Type B pancreatic cell (in vitro differentiated cells): ENCODE measurements at regions not wholly inside any gene's neighbourhood (a gene's known extent, or its start where the extent isn't known, plus 50 kb on each side); places are given as distances from the start of the nearest gene placed in this dataset.

Experiments used
- DNase-seq: peaks from one replicate; pipeline ENCODE4 v3.0.0; 2021; ENCODE audit warnings: mixed read lengths; ENCODE audit not compliant: unreplicated experiment; ENCODE audit errors: extremely low spot score
- H3K27ac Mint-ChIP-seq: 2 replicates; pipeline ENCODE4 v1.8.0; 2021; ENCODE audit warnings: mild to moderate bottlenecking, mixed read lengths
- H3K27me3 Mint-ChIP-seq: 2 replicates; pipeline ENCODE4 v1.8.0; 2021; ENCODE audit warnings: mixed read lengths
- H3K36me3 Mint-ChIP-seq: 2 replicates; pipeline ENCODE4 v1.8.0; 2021; ENCODE audit warnings: mixed read lengths
- H3K4me1 Mint-ChIP-seq: one replicate; pipeline ENCODE4 v1.8.0; 2021; ENCODE audit warnings: mixed read lengths; ENCODE audit not compliant: unreplicated experiment
- H3K4me3 Mint-ChIP-seq: 2 replicates; pipeline ENCODE4 v1.8.0; 2021; ENCODE audit warnings: mild to moderate bottlenecking, mixed read lengths
- H3K9me3 Mint-ChIP-seq: 2 replicates; pipeline ENCODE4 v1.8.0; 2021; ENCODE audit warnings: mixed read lengths
- CTCF ChIP-seq: fragments of 200-600 bp; sonication (generic); conservative IDR thresholded peaks from 2 replicates; pipeline ENCODE4 v1.5.0; 2021; ENCODE audit warnings: antibody characterized with exemption, mild to moderate bottlenecking

DNA sequence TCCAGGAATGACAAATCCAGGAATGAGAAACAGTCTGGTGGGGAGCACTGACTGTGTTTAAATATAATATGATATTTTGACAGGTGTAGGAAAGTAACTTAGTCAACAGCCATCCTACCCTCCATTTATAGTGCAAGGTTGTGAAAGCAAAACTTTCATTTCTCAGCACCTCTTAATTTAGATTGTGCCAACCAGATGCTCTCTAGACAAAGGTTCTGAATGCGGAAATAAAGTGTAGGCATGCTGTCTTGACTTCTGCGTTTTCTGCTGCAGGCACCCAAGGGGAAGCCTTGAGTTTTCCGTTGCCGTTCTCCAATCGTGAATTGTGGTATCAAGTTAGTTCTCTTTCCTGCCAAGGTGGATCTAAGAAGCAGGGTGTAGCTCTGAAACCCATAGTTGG, 261.9 kb upstream of the SUCLG2 start:
- no peaks in the 10 kb centered on the region for H3K36me3 Mint-ChIP-seq
- H3K27me3 Mint-ChIP-seq: no peaks in the 10 kb centered on the region
- H3K4me3 Mint-ChIP-seq: no peak overlapping the region
- H3K9me3 Mint-ChIP-seq: peaks cover 4% of the 10 kb centered on the region
- no peak for TF ChIP-seq CTCF
- no peaks in the 10 kb centered on the region for H3K4me1 Mint-ChIP-seq
- DNase-seq: no peak
- no peak overlapping the region for H3K27ac Mint-ChIP-seq

GRCh38 chr3:67907735-67908134, 253.3 kb upstream of the SUCLG2 start:
- Mint-ChIP-seq H3K27ac (no peak overlapping the region), H3K4me1 (no peaks in the 10 kb centered on the region), H3K27me3 (peaks cover 3% of the 10 kb centered on the region), H3K4me3 (no peak overlapping the region), H3K36me3 (no peaks in the 10 kb centered on the region), H3K9me3 (no peaks in the 10 kb centered on the region)
- TF ChIP-seq CTCF: no peak
- no peak for DNase-seq

DNA sequence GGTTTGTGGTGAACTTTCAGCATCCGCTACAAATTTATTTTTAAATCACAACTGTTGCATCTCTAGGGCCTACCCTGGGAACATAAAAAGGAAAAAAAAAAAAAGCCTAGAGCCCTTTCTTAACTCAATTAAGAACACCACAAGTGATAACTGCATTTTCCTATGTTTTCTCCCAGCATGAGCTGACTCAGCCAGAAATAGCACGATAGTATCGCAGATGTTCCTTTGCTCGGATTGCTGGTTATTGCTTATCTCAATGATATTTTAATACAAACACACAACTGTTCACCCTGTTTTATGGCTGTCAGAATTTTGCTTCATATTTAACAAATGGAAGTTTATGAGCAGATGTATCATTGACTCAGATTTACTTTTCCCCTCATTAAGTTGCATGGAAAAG, 251.8 kb upstream of the SUCLG2 start:
- no peak overlapping the region for H3K27ac Mint-ChIP-seq
- H3K36me3 Mint-ChIP-seq: no peaks in the 10 kb centered on the region
- no peak overlapping the region for H3K4me3 Mint-ChIP-seq

DNA sequence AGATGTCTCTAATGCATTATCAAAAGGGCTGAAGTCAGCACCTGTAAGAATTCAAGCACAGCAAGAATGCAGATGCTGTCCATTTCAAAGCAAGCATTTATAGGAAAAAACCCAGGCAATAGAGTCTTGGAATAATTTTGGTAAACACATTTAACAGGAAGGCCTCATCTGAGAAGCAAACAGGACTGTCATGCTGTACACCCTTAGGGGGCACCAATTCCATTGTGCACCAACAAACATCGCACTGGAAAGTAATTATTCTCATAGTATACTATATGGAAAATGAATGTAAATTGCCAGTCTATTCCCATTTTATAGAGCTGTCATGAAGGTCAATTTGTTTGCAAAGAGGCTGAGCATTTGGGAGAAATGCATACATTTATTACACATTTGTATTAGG, 247.3 kb upstream of the SUCLG2 start:
- H3K4me3 Mint-ChIP-seq: no peak overlapping the region
- no peak for DNase-seq
- peak; percentile 51 for TF ChIP-seq CTCF

More for the DNA sequence above, 251.8 kb upstream of the SUCLG2 start:
- H3K4me1 Mint-ChIP-seq: no peaks in the 10 kb centered on the region
- no peak for TF ChIP-seq CTCF
- no peak for DNase-seq
- peaks cover 3% of the 10 kb centered on the region for H3K27me3 Mint-ChIP-seq
- H3K9me3 Mint-ChIP-seq: no peaks in the 10 kb centered on the region

GRCh38 chr3:67898916-67899315, 244.5 kb upstream of the SUCLG2 start:
- TF ChIP-seq CTCF: no peak
- no peak overlapping the region for H3K27ac Mint-ChIP-seq
- peaks cover 6% of the 10 kb centered on the region for H3K27me3 Mint-ChIP-seq
- H3K9me3 Mint-ChIP-seq: no peaks in the 10 kb centered on the region
- no peak for DNase-seq
- H3K4me3 Mint-ChIP-seq: no peak overlapping the region
- H3K4me1 Mint-ChIP-seq: no peaks in the 10 kb centered on the region
- no peaks in the 10 kb centered on the region for H3K36me3 Mint-ChIP-seq

More for the DNA sequence above, 247.3 kb upstream of the SUCLG2 start:
- Mint-ChIP-seq H3K36me3 (no peaks in the 10 kb centered on the region), H3K27ac (no peak overlapping the region), H3K9me3 (no peaks in the 10 kb centered on the region), H3K27me3 (peaks cover 3% of the 10 kb centered on the region), H3K4me1 (no peaks in the 10 kb centered on the region)
